SHP77 treated with DMSO at 0.1 percent for 48 hours (cell line): ENCODE measurements at regions not wholly inside any gene's neighbourhood (a gene's known extent, or its start where the extent isn't known, plus 50 kb on each side); places are given as distances from the start of the nearest gene placed in this dataset.
"Not testable (repeated sequence)": the region's sequence is repeated elsewhere in the genome, so short reads cannot be mapped to it uniquely, and the experiment has no call there.

Experiments used
- DNase-seq: peaks from one replicate; lab custom pipeline; 2025; lab: John Stamatoyannopoulos, UW

- DNase-seq: no peak
These were observed 631.1 kb upstream of the CPEB2 start for GRCh38 chr4:14371131-14371530.

- no peak for DNase-seq
These were observed 626.5 kb upstream of the CPEB2 start for GRCh38 chr4:14375816-14376215.

- no peak for DNase-seq
These were observed 623.1 kb upstream of the CPEB2 start for GRCh38 chr4:14379183-14379582.

- no peak for DNase-seq
These were observed 618.6 kb upstream of the CPEB2 start for GRCh38 chr4:14383652-14384051.

- DNase-seq: no peak
These were observed 617.5 kb upstream of the CPEB2 start for GRCh38 chr4:14384824-14385223.

GRCh38 chr4:14386196-14386595 is 616.1 kb upstream of the CPEB2 start:
- no peak for DNase-seq

- DNase-seq: no peak
These were observed 614.6 kb upstream of the CPEB2 start for GRCh38 chr4:14387647-14388046.

GRCh38 chr4:14392378-14392777 is 609.9 kb upstream of the CPEB2 start:
- no peak for DNase-seq

- DNase-seq: no peak
These were observed 606.1 kb upstream of the CPEB2 start for GRCh38 chr4:14396183-14396582.

- no peak for DNase-seq
These were observed 602.4 kb upstream of the CPEB2 start for GRCh38 chr4:14399848-14400247.

- no peak for DNase-seq
These were observed 602.0 kb upstream of the CPEB2 start for GRCh38 chr4:14400307-14400706.

- DNase-seq: no peak
These were observed 599.1 kb upstream of the CPEB2 start for GRCh38 chr4:14403132-14403531.

GRCh38 chr4:14404730-14405129 is 597.6 kb upstream of the CPEB2 start:
- no peak for DNase-seq

- no peak for DNase-seq
These were observed 591.8 kb upstream of the CPEB2 start for GRCh38 chr4:14410516-14410915.

- DNase-seq: no peak
These were observed 587.1 kb upstream of the CPEB2 start for GRCh38 chr4:14415146-14415545.

GRCh38 chr4:14419516-14419915 is 582.8 kb upstream of the CPEB2 start:
- DNase-seq: no peak

GRCh38 chr4:14426297-14426696 is 576.0 kb upstream of the CPEB2 start:
- not testable (repeated sequence) for DNase-seq

GRCh38 chr4:14428125-14428524 is 574.2 kb upstream of the CPEB2 start:
- DNase-seq: no peak

GRCh38 chr4:14431155-14432134 is 570.8 kb upstream of the CPEB2 start:
- DNase-seq: no peak

- DNase-seq: no peak
These were observed 567.8 kb upstream of the CPEB2 start for GRCh38 chr4:14434483-14434882.

GRCh38 chr4:14434916-14435315 is 567.4 kb upstream of the CPEB2 start:
- DNase-seq: no peak

- DNase-seq: no peak
These were observed 560.7 kb upstream of the CPEB2 start for GRCh38 chr4:14441561-14441960.

GRCh38 chr4:14445882-14446281 is 556.4 kb upstream of the CPEB2 start:
- no peak for DNase-seq

GRCh38 chr4:14446311-14446710 is 556.0 kb upstream of the CPEB2 start:
- DNase-seq: no peak
